ENCODE measurements at regions not wholly inside any gene's neighbourhood (a gene's known extent, or its start where the extent isn't known, plus 50 kb on each side); places are given as distances from the start of the nearest gene placed in this dataset.

DNA sequence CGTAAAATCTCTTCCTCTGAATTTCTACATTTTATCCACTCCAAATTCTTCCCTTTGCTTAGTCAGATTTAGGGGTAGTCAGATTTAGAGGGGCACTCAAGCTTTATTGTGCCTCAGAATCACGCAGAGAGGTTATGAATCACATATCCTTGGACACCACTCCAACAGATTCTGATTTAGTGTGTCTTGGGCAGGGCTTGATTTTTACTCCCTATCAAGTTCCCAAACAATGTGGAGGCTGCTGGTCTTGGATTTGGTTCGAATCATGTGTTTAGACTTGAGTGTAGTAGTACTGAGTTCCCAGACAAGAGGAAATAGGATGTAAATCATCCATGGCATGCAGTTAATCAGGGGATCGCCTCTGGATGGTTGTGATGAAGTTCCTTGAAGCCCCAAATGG is 298.1 kb upstream of the CLEC14A start:
- Mint-ChIP-seq H3K4me1 (no peaks in the 10 kb centered on the region), H3K27ac (no peak overlapping the region), H3K4me3 (no peak overlapping the region), H3K9me3 (peaks cover 6% of the 10 kb centered on the region), H3K36me3 (ENCODE audit: low read depth) (no peaks in the 10 kb centered on the region), H3K27me3 (no peaks in the 10 kb centered on the region)
- intact Hi-C loops (cut with micrococcal nuclease): no loop called here
- ATAC-seq (ENCODE audit: low read depth): no peak
- TF ChIP-seq, protein P1, sequence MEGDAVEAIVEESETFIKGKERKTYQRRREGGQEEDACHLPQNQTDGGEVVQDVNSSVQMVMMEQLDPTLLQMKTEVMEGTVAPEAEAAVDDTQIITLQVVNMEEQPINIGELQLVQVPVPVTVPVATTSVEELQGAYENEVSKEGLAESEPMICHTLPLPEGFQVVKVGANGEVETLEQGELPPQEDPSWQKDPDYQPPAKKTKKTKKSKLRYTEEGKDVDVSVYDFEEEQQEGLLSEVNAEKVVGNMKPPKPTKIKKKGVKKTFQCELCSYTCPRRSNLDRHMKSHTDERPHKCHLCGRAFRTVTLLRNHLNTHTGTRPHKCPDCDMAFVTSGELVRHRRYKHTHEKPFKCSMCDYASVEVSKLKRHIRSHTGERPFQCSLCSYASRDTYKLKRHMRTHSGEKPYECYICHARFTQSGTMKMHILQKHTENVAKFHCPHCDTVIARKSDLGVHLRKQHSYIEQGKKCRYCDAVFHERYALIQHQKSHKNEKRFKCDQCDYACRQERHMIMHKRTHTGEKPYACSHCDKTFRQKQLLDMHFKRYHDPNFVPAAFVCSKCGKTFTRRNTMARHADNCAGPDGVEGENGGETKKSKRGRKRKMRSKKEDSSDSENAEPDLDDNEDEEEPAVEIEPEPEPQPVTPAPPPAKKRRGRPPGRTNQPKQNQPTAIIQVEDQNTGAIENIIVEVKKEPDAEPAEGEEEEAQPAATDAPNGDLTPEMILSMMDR (IDR thresholded peaks at IDR 0.05): no peak
- CTCF ChIA-PET: no interaction called here
- DNase-seq: no peak
- POLR2A ChIA-PET: no interaction called here

DNA sequence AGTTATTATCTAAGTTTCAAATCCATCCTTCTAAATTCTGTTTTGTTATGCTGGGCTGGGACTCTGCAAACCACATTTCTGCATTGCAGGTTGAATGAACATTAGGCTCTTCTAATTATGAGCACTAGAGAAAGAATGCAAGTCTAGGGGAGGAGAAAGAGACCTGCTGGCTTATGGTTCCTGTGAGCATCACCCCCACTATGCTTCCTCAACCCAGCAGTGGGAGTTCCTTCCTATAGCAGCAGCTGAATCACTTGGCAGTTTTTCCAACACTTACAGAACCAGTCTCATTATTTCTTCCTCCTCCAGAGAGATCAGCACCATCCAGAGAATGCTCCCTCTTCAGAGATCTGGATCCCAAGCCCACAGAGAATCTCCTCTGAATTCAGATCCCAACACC is 297.7 kb upstream of the CLEC14A start:
- no peaks in the 10 kb centered on the region for H3K36me3 Mint-ChIP-seq (ENCODE audit: low read depth)

DNA sequence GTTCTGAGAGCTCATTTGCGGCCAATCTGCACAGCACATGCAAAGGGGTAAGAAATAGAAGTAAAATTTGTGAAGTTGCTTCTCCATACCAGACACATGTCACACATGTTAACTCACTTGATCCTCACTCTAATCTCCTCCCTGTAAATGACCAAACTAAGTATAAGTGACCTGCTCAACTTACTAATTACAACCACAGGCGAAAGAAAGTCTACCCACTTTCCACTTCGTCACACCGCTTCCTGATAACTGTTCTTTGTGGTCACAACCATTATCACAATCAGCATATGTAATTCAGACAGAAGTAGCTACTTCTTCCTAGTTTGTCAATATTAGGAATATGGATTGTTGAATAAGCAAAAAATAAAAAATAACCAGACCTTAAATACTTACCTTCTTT is 293.7 kb upstream of the CLEC14A start:
- H3K27me3 Mint-ChIP-seq: no peaks in the 10 kb centered on the region
- H3K27ac Mint-ChIP-seq: no peak overlapping the region
- no peaks in the 10 kb centered on the region for H3K36me3 Mint-ChIP-seq (ENCODE audit: low read depth)
- DNase-seq (no peak), ATAC-seq (ENCODE audit: low read depth) (no peak)
- TF ChIP-seq, protein P1 (IDR thresholded peaks at IDR 0.05): no peak
- no peaks in the 10 kb centered on the region for H3K9me3 Mint-ChIP-seq
- no peaks in the 10 kb centered on the region for H3K4me1 Mint-ChIP-seq
- H3K4me3 Mint-ChIP-seq: no peak overlapping the region
- POLR2A ChIA-PET: no interaction called here
- CTCF ChIA-PET: no interaction called here
- intact Hi-C loops (cut with micrococcal nuclease): no loop called here

More for the DNA sequence above, 297.7 kb upstream of the CLEC14A start:
- no peak overlapping the region for H3K4me3 Mint-ChIP-seq
- intact Hi-C loops (cut with micrococcal nuclease): no loop called here
- TF ChIP-seq, protein P1 (IDR thresholded peaks at IDR 0.05): no peak
- CTCF ChIA-PET: no interaction called here
- DNase-seq (no peak), ATAC-seq (ENCODE audit: low read depth) (no peak)
- no peaks in the 10 kb centered on the region for H3K4me1 Mint-ChIP-seq
- H3K27me3 Mint-ChIP-seq: no peaks in the 10 kb centered on the region
- peaks cover 6% of the 10 kb centered on the region for H3K9me3 Mint-ChIP-seq
- POLR2A ChIA-PET: no interaction called here
- H3K27ac Mint-ChIP-seq: no peak overlapping the region

DNA sequence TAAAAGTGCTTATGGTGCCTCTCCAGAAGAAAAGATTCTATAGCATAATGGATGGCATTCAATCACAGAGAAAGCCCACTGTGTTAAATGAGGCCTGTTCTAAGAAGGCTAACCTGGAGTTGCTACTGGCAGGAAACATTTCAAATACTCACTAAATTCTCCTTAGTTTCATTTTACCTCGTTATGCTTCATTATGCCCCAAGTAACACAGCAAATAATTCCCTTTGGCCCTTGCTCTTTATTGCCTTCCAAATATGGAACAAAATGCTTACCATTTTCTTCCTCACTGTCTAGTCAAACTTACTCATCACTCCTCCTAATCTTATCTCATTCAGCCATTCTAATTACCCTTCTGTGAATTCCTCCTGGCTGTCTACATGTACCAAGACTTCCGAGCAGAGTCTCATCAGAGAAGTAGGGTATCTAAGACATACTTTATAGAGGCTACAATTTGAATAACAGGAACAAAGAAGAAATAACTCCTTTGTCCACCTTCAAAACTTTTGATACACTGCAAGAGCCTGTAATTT is 292.1 kb upstream of the CLEC14A start:
- ChIA-PET POLR2A (no interaction called here), CTCF (no interaction called here)
- Mint-ChIP-seq H3K4me1 (no peaks in the 10 kb centered on the region), H3K27ac (no peak overlapping the region), H3K4me3 (no peak overlapping the region), H3K36me3 (ENCODE audit: low read depth) (no peaks in the 10 kb centered on the region), H3K27me3 (no peaks in the 10 kb centered on the region), H3K9me3 (no peaks in the 10 kb centered on the region)
- ATAC-seq (ENCODE audit: low read depth) (no peak), DNase-seq (no peak)
- intact Hi-C loops (cut with micrococcal nuclease): no loop called here
- TF ChIP-seq, protein P1 (IDR thresholded peaks at IDR 0.05): no peak

DNA sequence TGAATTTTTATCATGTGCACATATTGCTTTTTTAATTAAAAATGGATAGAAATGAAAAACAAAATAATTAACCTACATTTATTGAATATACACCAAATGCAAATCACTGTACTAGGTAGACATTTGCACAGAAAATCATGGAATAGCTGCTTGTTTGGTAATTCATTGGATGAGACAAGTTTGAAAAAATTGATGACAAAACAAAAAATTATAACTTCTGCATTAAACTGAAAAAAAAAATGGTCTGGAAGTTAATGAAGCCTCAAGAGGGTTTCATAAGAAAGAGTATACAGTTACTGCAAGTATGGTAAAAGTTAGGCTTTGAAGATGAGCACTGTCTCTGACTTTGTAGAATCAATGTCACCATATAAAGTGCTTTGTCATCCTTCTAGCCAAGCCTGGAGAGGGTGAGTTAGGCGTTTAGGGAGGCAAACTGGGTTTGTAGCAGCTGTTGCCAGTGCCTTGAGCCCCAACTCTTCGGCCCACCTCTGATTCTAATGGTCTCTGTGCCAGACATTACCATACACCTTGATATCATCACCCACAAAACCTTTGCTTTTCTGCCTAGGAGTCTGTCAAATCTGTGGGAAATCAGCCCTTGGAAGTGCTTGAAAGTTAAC is 291.1 kb upstream of the CLEC14A start:
- no peaks in the 10 kb centered on the region for H3K36me3 Mint-ChIP-seq (ENCODE audit: low read depth)
- H3K9me3 Mint-ChIP-seq: no peaks in the 10 kb centered on the region
- no peaks in the 10 kb centered on the region for H3K27me3 Mint-ChIP-seq
- no peak for DNase-seq
- intact Hi-C loops (cut with micrococcal nuclease): no loop called here
- ChIA-PET POLR2A (no interaction called here), CTCF (no interaction called here)
- no peaks in the 10 kb centered on the region for H3K4me1 Mint-ChIP-seq
- no peak overlapping the region for H3K27ac Mint-ChIP-seq
- H3K4me3 Mint-ChIP-seq: no peak overlapping the region
- TF ChIP-seq, protein P1 (IDR thresholded peaks at IDR 0.05): no peak
- ATAC-seq (ENCODE audit: low read depth): no peak

Data from activated B cell treated with CpG ODN at 0.5 μM for 24 hours (primary cell).